ENCODE measurements at regions not wholly inside any gene's neighbourhood (a gene's known extent, or its start where the extent isn't known, plus 50 kb on each side); places are given as distances from the start of the nearest gene placed in this dataset.

GRCh38 chr16:51341204-51341603, 190.1 kb upstream of the SALL1 start:
- Histone ChIP-seq H3F3A (ENCODE audit: insufficient read depth, low read depth) (no peaks in the 10 kb centered on the region), H3K36me3 (ENCODE audit: low read depth) (no peaks in the 10 kb centered on the region), H3K27ac (no peak overlapping the region), H3K4me2 (no peak overlapping the region), H2AFZ (no peak overlapping the region), H3K4me1 (replicated peaks; ENCODE audit: insufficient read depth) (no peaks in the 10 kb centered on the region), H3K9me3 (ENCODE audit: insufficient read depth, low read depth) (no peaks in the 10 kb centered on the region), H3K27me3 (ENCODE audit: insufficient read depth, low read depth) (peaks cover 30% of the 10 kb centered on the region), H3K9me2 (ENCODE audit: insufficient read depth) (no peaks in the 10 kb centered on the region), H4K20me1 (ENCODE audit: insufficient read depth) (no peaks in the 10 kb centered on the region), H3K4me3 (no peak overlapping the region), H3K79me2 (ENCODE audit: low read depth) (no peaks in the 10 kb centered on the region)
- ChIA-PET CTCF (no interaction called here), POLR2A (ENCODE audit: unreplicated experiment) (no interaction called here)
- intact Hi-C loops (cut with micrococcal nuclease; ENCODE audit: unreplicated experiment), result no loop called here
- no peak for DNase-seq
- TF ChIP-seq CTCF (conservative IDR thresholded peaks at IDR 0.05) (no peak), EZH2 (IDR thresholded peaks at IDR 0.05; ENCODE audit: low read depth) (no peak)
- BruUV-seq (replicated peaks), result no TSS peak

GRCh38 chr16:51337662-51338061, 186.6 kb upstream of the SALL1 start:
- ChIA-PET CTCF (no interaction called here), POLR2A (ENCODE audit: unreplicated experiment) (no interaction called here)
- H3F3A ChIP-seq (ENCODE audit: insufficient read depth, low read depth), result no peaks in the 10 kb centered on the region
- intact Hi-C loops (cut with micrococcal nuclease; ENCODE audit: unreplicated experiment), result no loop called here
- H3K27ac ChIP-seq, result no peak overlapping the region
- TF ChIP-seq EZH2 (IDR thresholded peaks at IDR 0.05; ENCODE audit: low read depth) (no peak), CTCF (conservative IDR thresholded peaks at IDR 0.05) (no peak; the same call in 1 of the 2 replicates)
- no peak overlapping the region for H3K4me3 ChIP-seq
- H3K4me2 ChIP-seq, result no peak overlapping the region
- H3K36me3 ChIP-seq (ENCODE audit: low read depth), result no peaks in the 10 kb centered on the region
- DNase-seq, result no peak
- BruUV-seq (replicated peaks), result no TSS peak
- H3K27me3 ChIP-seq (ENCODE audit: insufficient read depth, low read depth), result peaks cover 28% of the 10 kb centered on the region
- H3K79me2 ChIP-seq (ENCODE audit: low read depth), result no peaks in the 10 kb centered on the region
- H3K9me3 ChIP-seq (ENCODE audit: insufficient read depth, low read depth), result no peaks in the 10 kb centered on the region
- H3K4me1 ChIP-seq (replicated peaks; ENCODE audit: insufficient read depth), result no peaks in the 10 kb centered on the region
- H2AFZ ChIP-seq, result no peak overlapping the region
- no peaks in the 10 kb centered on the region for H3K9me2 ChIP-seq (ENCODE audit: insufficient read depth)
- no peaks in the 10 kb centered on the region for H4K20me1 ChIP-seq (ENCODE audit: insufficient read depth)

- no peak for DNase-seq
- Histone ChIP-seq H3K36me3 (ENCODE audit: low read depth) (no peaks in the 10 kb centered on the region), H3K9me3 (ENCODE audit: insufficient read depth, low read depth) (no peaks in the 10 kb centered on the region), H3K9me2 (ENCODE audit: insufficient read depth) (no peaks in the 10 kb centered on the region), H3K4me2 (no peak overlapping the region), H3F3A (ENCODE audit: insufficient read depth, low read depth) (no peaks in the 10 kb centered on the region), H3K79me2 (ENCODE audit: low read depth) (no peaks in the 10 kb centered on the region), H3K4me3 (no peak overlapping the region), H2AFZ (no peak overlapping the region), H4K20me1 (ENCODE audit: insufficient read depth) (no peaks in the 10 kb centered on the region), H3K4me1 (replicated peaks; ENCODE audit: insufficient read depth) (no peaks in the 10 kb centered on the region), H3K27me3 (ENCODE audit: insufficient read depth, low read depth) (no peaks in the 10 kb centered on the region), H3K27ac (no peak overlapping the region)
- intact Hi-C loops (cut with micrococcal nuclease; ENCODE audit: unreplicated experiment), result no loop called here
- TF ChIP-seq CTCF (conservative IDR thresholded peaks at IDR 0.05) (no peak), EZH2 (IDR thresholded peaks at IDR 0.05; ENCODE audit: low read depth) (no peak)
- ChIA-PET CTCF (no interaction called here), POLR2A (ENCODE audit: unreplicated experiment) (no interaction called here)
- no TSS peak for BruUV-seq (replicated peaks)
These were observed 177.7 kb upstream of the SALL1 start for GRCh38 chr16:51328733-51329132.
